NCI-H2171 treated with DMSO at 0.1 percent for 48 hours (cell line): ENCODE measurements at regions not wholly inside any gene's neighbourhood (a gene's known extent, or its start where the extent isn't known, plus 50 kb on each side); places are given as distances from the start of the nearest gene placed in this dataset.
"Not testable (repeated sequence)": the region's sequence is repeated elsewhere in the genome, so short reads cannot be mapped to it uniquely, and the experiment has no call there.

Source experiments
- DNase-seq: peaks from one replicate; lab custom pipeline; 2025; lab: John Stamatoyannopoulos, UW

DNA sequence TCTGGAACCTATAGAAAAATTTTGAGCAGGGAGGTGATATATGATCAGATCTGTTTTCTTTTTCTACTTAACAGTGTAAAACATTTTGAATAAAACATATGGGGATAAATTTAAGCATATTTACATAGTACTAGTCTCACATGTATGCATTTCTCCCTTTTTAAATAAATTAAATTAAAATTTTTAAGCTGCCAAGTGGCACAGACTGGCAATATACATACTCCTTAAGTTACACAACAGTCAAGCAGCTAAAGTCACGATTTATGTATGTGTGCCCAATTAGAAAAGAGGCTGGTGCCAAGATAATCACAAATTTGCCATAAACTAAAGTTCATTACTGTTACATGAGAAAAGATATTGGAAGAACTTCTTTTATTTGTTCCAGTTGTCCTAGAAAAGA is 532.0 kb downstream of the RWDD3 start:
- DNase-seq, result no peak

DNA sequence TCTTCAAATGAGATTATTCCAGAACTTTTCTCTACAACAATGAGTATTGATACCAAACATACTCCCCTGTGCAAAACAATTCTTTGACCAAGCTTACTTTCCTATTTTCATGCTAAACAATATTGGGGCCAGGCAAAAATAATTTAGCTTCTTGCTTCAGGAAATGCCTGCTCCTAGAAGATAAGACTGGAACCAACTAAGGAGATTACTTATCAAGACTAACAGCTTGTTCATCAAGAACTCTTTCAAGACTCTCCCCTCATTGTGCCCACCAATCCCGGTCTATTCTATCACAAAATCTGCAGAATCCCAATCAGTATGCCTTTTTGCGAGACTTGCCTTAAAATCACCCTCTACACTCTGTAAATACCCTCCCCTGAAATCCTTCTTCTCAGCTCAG is 536.6 kb downstream of the RWDD3 start:
- no peak for DNase-seq

DNA sequence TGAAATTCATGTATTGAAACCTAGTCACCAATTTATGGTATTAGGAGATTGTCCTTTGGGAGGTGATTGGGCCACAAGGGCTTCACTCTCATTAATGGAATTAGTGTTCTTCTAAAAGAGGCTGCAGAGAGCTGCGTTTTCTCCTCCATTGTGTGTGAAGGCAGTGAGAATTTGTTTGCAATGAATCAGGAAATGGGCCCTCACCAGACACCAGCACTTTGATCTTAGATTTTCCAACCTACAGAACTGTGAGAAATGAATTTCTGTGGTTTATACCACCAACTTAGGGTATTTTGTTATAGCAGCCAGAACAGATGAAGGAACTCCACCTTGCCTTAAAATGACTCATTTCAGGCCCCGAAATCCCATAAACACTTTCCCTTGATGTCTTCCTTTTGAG is 544.2 kb downstream of the RWDD3 start:
- no peak for DNase-seq

DNA sequence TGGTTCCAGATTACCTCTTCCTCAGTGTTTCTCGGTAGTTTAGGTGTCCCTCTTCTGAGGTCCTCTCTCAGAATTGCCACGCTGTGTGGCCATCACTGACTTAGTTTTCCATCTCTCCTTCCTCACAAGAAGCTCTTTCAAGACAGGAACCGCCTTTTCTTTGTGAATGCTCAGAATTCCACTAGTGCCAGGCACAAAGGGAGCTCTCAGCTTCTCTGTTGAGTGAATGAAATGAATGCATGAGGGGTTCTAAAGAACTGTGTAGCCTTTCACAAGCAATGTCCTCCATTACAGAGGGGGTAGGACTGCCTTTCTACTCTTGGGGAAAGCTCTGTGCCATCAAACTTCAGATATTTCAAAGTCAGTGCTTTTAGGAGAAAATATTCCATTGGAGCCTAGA is 546.8 kb downstream of the RWDD3 start:
- DNase-seq, result no peak

DNA sequence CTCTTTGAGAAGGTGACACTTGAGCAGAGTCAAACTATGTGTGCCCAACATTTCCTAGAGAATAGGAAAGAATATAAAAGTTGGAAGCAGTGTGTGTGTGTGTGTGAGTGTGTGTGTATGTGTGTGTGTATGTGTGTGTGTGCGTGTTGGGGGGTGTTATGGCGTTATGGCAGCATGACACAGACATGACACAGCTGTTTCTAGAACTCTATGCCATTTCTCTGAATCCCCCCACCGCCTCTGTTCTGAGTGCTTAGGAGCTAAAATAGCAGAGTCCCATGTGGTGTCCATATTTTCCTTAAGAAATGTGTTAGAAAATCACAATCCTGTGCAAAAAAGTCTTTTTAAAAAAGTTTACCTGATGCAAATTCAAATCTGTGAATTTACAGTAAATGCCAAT is 556.1 kb downstream of the RWDD3 start:
- no peak for DNase-seq

DNA sequence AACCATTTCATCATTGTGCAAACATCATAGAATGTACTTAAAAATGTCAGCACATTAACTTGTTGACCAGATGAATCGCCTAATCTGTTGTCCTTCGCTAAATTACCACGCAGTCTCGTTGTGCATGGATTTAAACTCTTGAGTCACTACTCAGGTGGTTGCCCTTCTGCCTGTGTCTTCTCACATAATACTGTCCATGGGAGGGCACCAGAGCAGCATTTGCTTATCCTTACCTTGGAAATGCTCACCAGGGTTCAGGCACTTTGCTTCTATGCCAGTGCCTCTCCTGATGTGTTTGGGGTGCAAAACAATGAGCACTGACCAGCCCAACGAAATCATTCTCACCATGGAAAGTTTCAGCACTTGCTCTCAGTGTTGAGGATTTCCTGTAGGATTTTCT is 559.9 kb downstream of the RWDD3 start:
- no peak for DNase-seq

DNA sequence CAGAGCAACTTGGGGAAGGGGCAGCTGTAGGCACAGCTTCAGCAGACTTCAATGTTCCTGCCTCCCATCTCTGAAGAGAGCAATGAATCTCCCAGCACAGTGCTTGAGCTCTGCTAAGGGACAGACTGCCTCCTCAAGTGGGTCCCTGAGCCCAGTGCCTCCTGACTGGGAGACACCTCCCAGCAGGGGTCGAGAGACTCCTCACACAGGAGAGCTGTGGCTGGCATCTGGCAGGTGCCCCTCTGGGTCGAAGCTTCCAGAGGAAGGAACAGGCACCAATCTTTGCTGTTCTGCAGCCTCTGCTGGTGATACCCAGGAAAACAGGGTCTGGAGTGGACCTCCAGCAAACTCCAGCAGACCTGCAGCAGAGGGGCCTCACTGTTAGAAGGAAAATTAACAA is 563.8 kb downstream of the RWDD3 start:
- not testable (repeated sequence) for DNase-seq

DNA sequence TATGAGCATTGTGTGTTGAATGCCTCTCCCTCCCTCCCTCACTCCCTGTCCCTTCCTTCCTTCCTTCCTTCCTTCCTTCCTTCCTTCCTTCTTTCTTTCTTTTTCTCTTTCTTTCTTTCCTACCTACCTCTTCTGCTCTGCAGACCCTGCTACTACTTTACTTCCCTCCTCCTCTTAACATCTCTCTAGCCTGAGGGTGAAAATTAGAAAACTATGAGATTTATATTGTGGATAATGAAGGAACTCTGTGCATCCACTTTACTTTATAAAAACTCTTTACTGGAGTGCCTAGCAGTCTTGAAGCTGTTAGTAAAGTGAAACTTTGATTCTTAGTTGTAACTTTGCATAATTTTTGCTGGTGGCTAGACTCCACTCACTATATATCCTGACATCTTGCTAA is 572.2 kb downstream of the RWDD3 start:
- DNase-seq, result no peak

DNA sequence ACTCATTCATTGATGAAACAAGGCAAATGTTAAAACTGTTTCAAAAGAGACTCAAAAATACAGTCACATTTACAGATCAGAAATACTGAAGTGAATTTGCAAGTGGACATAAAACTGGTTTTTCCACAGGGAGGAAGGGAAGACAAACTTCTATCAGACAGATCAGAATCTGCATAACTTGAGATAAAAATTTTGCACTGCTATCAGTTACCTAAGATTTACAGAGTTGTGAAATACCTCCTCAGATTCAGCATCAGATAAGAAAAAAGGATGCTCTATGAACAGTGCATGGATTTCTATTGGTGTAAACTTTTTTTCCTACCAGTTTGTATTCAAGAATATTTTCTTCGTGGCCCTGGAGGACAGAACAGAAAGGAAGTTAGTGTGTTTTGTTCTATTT is 575.4 kb downstream of the RWDD3 start:
- DNase-seq, result no peak

DNA sequence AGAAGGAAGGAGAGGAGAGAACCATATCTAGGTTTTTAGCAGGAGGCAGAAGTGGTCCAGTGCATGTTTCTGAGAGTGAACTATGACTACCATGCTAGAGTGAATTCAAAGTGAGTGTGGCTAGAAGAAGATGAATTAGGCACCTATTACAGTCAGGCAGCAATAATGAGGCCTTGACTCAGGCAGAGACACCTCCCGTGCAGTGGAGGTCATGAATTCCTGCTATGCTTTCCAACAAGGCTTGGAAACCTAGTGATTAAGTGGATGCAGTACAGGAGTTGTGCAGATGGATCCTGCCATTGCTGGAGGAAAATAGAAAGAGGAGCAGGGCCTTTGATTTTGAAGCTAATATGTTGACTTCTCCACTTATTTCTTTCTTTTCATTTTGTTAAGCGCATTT is 581.5 kb downstream of the RWDD3 start:
- no peak for DNase-seq

DNA sequence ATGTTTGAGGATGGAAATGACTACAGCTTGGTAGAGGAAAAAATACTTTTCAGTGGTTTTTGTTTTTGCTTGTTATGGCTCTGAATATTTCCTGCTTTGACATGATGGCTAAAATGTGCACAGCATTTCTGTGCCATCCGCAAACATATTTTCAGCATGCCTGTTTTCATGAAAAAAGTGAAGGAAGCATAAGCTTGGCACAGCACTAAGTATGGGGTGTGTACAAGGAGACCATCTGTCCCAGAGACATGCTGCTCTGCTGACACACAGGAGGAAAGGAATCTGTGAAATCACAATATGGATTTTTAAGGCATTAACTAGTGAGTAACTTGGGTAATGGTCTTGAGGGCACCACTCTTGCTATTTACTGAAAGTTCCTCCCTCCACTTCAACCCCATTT is 595.5 kb downstream of the RWDD3 start:
- peak; percentile 52 for DNase-seq

DNA sequence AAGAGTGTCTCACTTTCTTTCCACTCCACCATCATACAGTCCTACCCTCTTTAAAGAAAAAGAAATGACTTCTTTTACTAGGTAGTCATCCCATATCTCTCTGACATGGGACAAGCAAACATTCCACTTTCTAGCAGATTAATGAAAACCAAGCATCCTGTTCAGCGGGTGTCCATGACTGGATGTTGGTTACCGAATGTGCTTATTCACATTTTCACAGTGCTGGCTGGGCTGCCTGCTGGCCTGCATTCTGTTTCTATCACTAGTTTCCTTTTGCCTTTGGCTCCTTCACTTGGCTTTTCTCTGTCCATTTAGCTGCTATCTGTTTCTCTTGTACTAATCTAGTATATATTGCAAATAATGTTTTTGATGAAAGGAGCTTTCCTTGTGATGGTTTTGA is 598.4 kb downstream of the RWDD3 start:
- DNase-seq, result no peak

DNA sequence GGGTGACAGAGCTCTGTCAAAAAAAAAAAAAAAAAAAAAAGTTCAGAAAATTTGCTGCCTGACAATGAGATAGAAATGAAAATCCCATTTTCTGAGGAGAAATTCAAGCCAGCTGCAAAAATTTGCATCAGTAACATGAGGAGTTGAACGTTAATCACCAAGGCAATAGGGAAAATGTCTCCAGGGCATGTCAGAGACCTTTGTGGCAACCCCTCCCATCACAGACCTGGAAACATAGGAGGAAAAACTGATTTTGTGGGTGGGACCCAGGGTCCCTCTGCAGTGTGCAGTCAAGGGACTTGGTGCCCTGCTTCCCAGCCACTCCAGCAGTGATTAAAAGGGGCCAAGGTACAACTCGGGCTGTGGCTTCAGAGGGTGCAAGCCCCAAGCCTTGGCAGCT is 615.4 kb downstream of the RWDD3 start:
- no peak for DNase-seq

DNA sequence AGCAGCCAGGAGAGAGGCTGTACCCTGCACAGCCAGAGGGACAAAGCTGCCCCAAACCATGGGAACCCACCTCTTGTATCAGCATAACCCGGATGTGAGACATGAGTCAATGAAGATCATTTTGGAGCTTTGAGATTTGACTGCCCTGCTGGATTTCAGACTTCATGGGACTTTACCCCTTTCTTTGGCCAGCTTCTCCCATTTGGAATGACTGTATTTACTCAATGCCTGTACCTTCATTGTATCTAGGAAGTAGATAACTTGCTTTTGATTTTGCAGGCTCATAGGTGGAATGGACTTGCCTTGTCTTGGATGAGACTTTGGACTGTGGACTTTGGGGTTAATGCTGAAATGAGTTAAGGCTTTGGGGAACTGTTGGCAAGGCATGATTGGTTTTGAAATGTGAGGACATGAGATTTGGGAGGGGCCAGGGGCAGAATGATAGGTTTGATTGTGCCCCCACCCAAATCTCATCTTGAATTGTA is 616.2 kb downstream of the RWDD3 start:
- no peak for DNase-seq

DNA sequence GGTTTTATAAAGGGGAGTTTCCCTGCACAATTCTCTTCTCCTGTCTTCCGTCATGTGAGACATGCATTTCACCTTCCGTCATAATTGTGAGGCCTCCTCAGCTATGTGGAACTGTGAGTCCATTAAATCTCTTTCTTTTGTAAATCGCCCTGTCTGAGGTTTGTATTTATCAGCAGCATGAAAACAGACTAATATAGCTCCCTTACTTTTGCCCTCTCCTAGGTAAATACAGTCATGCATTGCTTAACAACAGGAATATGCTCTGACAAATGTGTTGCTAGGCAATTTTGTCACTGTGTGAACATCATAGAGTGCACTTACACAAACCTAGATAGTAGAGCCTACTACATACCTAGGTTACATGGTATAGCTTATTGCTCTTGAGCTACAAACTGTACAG is 616.8 kb downstream of the RWDD3 start:
- no peak for DNase-seq

DNA sequence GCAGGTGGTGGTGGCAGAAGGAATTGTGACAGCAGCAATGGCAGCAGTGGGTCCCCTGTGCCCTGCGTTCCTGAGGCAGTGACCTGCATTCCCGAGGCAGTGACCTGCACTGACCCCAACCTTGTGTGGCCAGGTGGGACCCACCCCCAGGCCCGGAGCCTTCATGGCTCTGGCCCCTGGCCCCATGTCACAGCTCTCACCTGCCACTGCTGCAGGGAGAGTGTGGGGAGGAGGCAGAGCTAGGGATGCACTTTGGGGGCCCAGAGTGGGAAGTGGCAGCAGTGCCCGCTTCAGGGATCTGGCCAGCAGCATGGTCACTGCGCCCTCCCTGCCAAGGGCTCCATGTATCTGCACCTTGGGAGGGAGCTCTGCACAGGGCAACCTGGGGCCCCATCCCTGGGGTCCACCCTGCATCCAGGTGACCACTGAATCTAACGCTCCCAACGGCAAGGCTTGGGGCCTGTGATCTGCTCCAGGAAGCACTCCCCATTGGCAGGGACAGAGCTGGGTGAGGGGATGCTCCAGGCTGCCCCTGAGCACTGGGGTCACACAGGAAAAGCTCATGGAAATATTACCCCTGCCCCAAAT is 618.6 kb downstream of the RWDD3 start:
- no peak for DNase-seq

DNA sequence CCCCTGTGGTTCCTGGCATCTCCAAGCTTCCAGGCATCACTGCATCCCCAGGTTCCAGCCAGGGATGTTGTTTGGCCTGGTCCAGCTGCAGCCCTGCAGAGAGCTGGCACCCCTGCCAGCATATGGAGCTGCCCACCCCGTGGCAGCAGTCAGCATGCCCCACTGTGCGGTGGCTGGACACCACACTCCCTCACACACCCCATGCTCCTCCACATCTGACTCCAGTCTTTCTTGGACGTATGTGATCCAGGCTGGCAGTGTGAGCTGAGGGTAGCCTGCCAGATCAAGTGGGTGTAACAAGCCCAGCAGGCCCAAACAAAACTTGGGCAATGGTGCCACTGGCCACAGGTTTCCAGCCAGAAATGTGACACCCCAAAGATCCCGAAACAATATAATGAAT is 620.4 kb downstream of the RWDD3 start:
- no peak for DNase-seq

DNA sequence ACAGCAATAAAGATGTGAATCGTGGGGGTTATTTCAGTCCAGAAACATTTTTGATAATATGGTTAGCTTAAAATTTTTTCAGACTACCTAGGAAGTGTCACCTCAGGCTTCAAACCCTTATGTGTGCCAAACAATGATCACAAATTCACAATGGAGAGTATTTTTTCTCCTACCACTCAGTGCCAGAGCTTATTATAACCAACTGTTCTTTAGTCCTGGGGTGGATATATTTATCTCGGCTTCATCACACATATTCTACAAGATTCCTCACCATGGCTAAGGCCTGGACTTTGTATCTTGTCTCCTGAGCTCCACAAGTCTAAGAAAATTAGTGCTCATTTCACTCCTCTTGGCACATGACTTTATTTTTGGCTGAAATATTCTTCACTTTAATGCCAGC is 629.1 kb downstream of the RWDD3 start:
- DNase-seq, result no peak

DNA sequence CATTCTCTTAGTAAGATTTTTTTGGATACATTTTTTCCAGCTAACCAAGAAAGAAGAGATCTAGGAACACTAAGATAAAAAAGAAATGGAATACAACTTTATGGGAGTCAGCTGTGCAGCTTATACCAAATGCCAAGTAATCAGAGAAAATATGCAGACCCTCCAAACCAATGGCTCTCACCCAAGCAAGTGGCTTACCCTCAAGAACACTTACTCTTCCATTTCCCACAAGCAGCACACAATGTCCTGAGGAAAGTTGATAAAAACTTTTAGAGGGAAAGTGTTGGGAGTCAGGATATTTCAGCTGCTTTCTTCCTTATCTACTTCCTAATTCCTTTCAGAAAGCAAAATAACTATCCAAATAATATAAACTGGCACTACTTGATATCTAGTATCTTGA is 631.8 kb downstream of the RWDD3 start:
- DNase-seq, result no peak

DNA sequence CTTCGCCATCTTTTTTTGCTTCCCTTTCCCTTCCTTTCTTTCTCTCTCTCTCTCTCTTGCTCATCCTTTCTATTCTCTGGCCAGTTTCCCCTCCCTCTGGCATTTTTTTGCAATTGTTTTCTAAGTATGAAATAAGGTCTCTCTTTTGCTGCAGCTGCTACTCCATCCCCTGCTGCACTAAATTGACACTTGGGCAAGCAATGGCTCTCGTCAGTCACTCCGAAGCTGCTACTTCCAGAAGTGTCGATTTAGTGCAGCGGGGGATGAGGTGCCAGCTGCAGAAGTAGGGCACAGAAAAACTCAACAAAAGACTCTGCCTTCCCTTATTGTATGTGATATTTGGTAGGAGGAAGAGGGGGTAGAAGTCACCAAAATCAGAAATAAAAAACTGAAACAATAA is 642.3 kb downstream of the RWDD3 start:
- DNase-seq, result no peak

DNA sequence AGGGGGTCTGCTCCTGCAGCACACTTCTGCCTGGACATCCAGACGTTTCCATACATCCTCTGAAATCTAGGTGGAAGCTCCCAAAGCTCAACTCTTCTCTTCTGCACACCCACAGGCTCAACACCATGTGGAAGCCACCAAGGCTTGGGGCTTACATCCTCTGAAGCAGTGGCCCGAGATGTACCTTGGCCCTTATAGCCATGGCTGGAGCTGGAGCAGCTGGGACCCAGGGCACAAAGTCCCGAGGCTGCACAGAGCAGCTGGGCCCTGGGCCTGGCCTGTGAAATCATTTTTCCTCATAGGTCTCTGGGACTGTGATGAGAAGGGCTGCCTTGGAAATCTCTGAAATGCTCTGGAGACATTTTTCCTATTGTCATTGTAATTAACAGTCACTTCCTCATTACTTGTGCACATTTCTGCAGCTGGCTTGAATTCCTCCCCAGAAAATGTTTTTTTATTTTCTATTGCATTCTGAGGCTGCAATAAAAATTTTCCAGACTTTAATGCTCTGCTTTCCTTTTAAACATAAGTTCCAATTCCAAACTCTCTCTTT is 645.6 kb downstream of the RWDD3 start:
- DNase-seq, result no peak

DNA sequence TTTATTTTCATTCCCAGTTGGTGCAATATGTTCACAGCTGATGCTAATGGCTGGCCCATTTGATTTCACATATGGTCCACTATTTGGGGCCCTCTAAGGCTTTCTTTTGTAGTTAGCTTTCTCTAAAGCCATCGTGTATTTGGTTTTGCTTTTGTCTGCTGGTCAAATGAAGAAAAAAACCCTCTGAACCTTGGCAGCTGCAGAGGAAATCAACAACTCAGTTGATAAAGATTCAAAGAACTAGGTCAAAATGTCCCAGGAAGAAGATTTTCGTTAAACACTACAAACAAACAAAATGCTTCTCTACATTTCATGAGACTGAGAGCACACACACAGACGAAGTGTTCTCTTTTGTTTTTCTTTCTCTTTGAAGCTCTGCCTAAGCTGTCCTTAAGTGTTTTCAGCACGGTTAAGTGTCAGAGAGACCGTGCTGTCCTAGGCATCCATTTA is 655.0 kb downstream of the RWDD3 start:
- no peak for DNase-seq

DNA sequence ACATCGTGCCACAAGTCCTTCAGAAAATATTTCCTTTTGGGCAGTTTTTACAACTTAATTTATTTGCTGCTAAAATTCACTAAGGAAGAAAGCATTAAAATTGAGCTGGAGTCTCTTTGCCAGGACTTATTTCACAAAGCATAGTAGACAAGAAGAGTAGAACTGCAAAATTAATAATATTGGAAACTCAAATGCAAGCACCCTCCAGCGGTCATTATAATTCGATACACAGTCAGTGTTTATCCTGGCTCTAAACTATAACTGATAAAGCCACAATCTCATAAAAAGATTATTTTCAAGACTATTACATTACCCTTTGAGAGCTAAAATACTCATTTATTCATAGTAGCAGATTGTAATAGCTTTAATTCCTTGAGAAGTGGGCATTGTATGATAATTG is 655.4 kb downstream of the RWDD3 start:
- DNase-seq, result no peak

DNA sequence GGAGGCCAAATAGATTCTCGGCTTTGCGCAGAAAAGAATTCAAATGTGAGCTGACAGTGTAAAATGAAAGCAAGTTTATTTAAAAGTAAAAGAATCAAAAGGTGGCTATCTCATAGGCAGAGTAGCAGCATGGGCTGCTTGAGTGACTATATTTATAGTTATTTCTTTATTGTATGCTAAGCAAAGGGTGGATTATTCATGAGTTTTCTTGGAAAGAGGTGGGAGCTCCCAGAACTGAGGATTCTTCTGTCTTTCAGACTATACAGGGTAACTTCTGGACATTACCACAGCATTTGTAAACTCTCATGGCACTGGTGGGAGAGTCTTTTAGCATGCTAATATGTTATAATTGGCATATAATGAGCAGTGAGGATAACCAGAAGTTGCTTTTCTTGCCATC is 659.9 kb downstream of the RWDD3 start:
- no peak for DNase-seq
